Activated CD4-positive, alpha-beta T cell treated with anti-CD3 and anti-CD28 coated beads for 36 hours (primary cell): ENCODE measurements at regions not wholly inside any gene's neighbourhood (a gene's known extent, or its start where the extent isn't known, plus 50 kb on each side); places are given as distances from the start of the nearest gene placed in this dataset.

Experiments
- ATAC-seq: fragments of 200-7000 bp; cut with Tn5 transposase; one replicate; pipeline ENCODE4 v1.10.0; 2021; ENCODE audit warnings: mild to moderate bottlenecking, moderate library complexity
- CTCF ChIA-PET: fragments of 350-600 bp; sonication (Branson Sonifier 250); formaldehyde crosslinking; loops from one replicate; lab custom pipeline; 2021; ENCODE audit warnings: antibody characterized with exemption; lab: Charles Lee
- POLR2A ChIA-PET: fragments of 350-600 bp; sonication (Branson Sonifier 250); formaldehyde crosslinking; loops from one replicate; lab custom pipeline; 2021; ENCODE audit warnings: antibody characterized with exemption, inconsistent platforms; lab: Charles Lee
- DNase-seq: peaks from one replicate; pipeline ENCODE4 v3.0.0-alpha.2; 2020
- H3K27ac Mint-ChIP-seq: one replicate; pipeline ENCODE4 v1.8.0; 2021; ENCODE audit warnings: mixed read lengths
- H3K27me3 Mint-ChIP-seq: one replicate; pipeline ENCODE4 v1.8.0; 2021; ENCODE audit warnings: mixed read lengths
- H3K36me3 Mint-ChIP-seq: one replicate; pipeline ENCODE4 v1.8.0; 2021; ENCODE audit warnings: low read depth, mixed read lengths
- H3K4me1 Mint-ChIP-seq: one replicate; pipeline ENCODE4 v1.8.0; 2021; ENCODE audit warnings: mixed read lengths
- H3K4me3 Mint-ChIP-seq: one replicate; pipeline ENCODE4 v1.8.0; 2021; ENCODE audit warnings: mild to moderate bottlenecking, moderate library complexity, mixed read lengths
- H3K9me3 Mint-ChIP-seq: one replicate; pipeline ENCODE4 v1.8.0; 2021; ENCODE audit warnings: low read depth, mixed read lengths
- intact Hi-C, 2 experiments: fragments of 100-400 bp; cut with DNase I in 1 of 2; cut with micrococcal nuclease in 1 of 2; formaldehyde crosslinking; loops; one replicate each; pipeline versions ENCODE4 v1.14.2 to v1.15.1; 2022 to 2024; cut with DNase I, micrococcal nuclease

- intact Hi-C loops: no loop called here
- no peak for ATAC-seq
- CTCF ChIA-PET: no interaction called here
These were observed 120.9 kb downstream of the ANKRD60 start for GRCh38 chr20:58107533-58107932.

GRCh38 chr20:58106143-58106750 lies 122.2 kb downstream of the ANKRD60 start:
- intact Hi-C loops: no loop called here
- no peak for ATAC-seq
- H3K4me3 Mint-ChIP-seq: no peak overlapping the region
- H3K4me1 Mint-ChIP-seq: peaks cover 4% of the 10 kb centered on the region
- no peak for DNase-seq
- CTCF ChIA-PET: interaction anchor here (0.5 kb wide), 1 partner anchor 487 kb away, joined by 3 read pairs; no protein-coding TSS in a partner anchor
- POLR2A ChIA-PET: no interaction called here
- no peaks in the 10 kb centered on the region for H3K9me3 Mint-ChIP-seq
- peaks cover 27% of the 10 kb centered on the region for H3K27me3 Mint-ChIP-seq
- H3K36me3 Mint-ChIP-seq: no peaks in the 10 kb centered on the region
- H3K27ac Mint-ChIP-seq: no peak overlapping the region

More at GRCh38 chr20:58107533-58107932, 120.9 kb downstream of the ANKRD60 start:
- POLR2A ChIA-PET: no interaction called here
- Mint-ChIP-seq H3K4me1 (peaks cover 3% of the 10 kb centered on the region), H3K27me3 (peaks cover 27% of the 10 kb centered on the region), H3K36me3 (no peaks in the 10 kb centered on the region), H3K27ac (no peak overlapping the region), H3K4me3 (no peak overlapping the region), H3K9me3 (no peaks in the 10 kb centered on the region)
- DNase-seq: no peak

GRCh38 chr20:58103961-58104360 lies 124.5 kb downstream of the ANKRD60 start:
- Mint-ChIP-seq H3K4me1 (peaks cover 4% of the 10 kb centered on the region), H3K27me3 (peaks cover 32% of the 10 kb centered on the region), H3K9me3 (no peaks in the 10 kb centered on the region), H3K4me3 (no peak overlapping the region), H3K36me3 (no peaks in the 10 kb centered on the region), H3K27ac (no peak overlapping the region)
- DNase-seq (no peak), ATAC-seq (no peak)
- intact Hi-C loops: no loop called here
- ChIA-PET POLR2A (interaction anchor here (0.6 kb wide), 1 partner anchor 346 kb away, joined by 4 read pairs; no protein-coding TSS in a partner anchor), CTCF (interaction anchor here (0.6 to 0.7 kb wide), 3 partner anchors 17 to 226 kb away, joined by 3 read pairs; no protein-coding TSS in a partner anchor)

GRCh38 chr20:58103517-58103904 lies 124.9 kb downstream of the ANKRD60 start:
- H3K27ac Mint-ChIP-seq: no peak overlapping the region
- ChIA-PET CTCF (no interaction called here), POLR2A (interaction anchor here (0.6 kb wide), 1 partner anchor 346 kb away, joined by 4 read pairs; no protein-coding TSS in a partner anchor)
- peaks cover 28% of the 10 kb centered on the region for H3K27me3 Mint-ChIP-seq
- H3K36me3 Mint-ChIP-seq: no peaks in the 10 kb centered on the region
- no peak overlapping the region for H3K4me3 Mint-ChIP-seq
- ATAC-seq: no peak
- intact Hi-C loops: no loop called here
- DNase-seq: no peak
- no peaks in the 10 kb centered on the region for H3K9me3 Mint-ChIP-seq
- peaks cover 4% of the 10 kb centered on the region for H3K4me1 Mint-ChIP-seq

- Mint-ChIP-seq H3K4me1 (peaks cover 4% of the 10 kb centered on the region), H3K36me3 (no peaks in the 10 kb centered on the region), H3K27me3 (peaks cover 26% of the 10 kb centered on the region), H3K4me3 (no peak overlapping the region), H3K9me3 (no peaks in the 10 kb centered on the region), H3K27ac (no peak overlapping the region)
- DNase-seq (peak; percentile 69), ATAC-seq (peak; percentile 93)
- intact Hi-C loops: no loop called here
- CTCF ChIA-PET: interaction anchor here (0.5 to 0.7 kb wide), 2 partner anchors 9 to 478 kb away, joined by 3 to 5 read pairs; no protein-coding TSS in a partner anchor
- POLR2A ChIA-PET: no interaction called here
These were observed 125.5 kb downstream of the ANKRD60 start for GRCh38 chr20:58102744-58103516.

GRCh38 chr20:58102261-58102660 lies 126.2 kb downstream of the ANKRD60 start:
- ATAC-seq (no peak), DNase-seq (no peak)
- peaks cover 4% of the 10 kb centered on the region for H3K4me1 Mint-ChIP-seq
- no peaks in the 10 kb centered on the region for H3K36me3 Mint-ChIP-seq
- ChIA-PET CTCF (interaction anchor here (0.5 to 0.8 kb wide), 3 partner anchors 9 to 478 kb away, joined by 3 to 5 read pairs (median 3); no protein-coding TSS in a partner anchor), POLR2A (no interaction called here)
- intact Hi-C loops: no loop called here
- H3K27ac Mint-ChIP-seq: no peak overlapping the region
- H3K9me3 Mint-ChIP-seq: no peaks in the 10 kb centered on the region
- peaks cover 24% of the 10 kb centered on the region for H3K27me3 Mint-ChIP-seq
- H3K4me3 Mint-ChIP-seq: no peak overlapping the region

- intact Hi-C loops: no loop called here
- ChIA-PET POLR2A (no interaction called here), CTCF (interaction anchor here (0.7 kb wide), 1 partner anchor 109 kb away, joined by 3 read pairs; no protein-coding TSS in a partner anchor)
- H3K4me1 Mint-ChIP-seq: peaks cover 4% of the 10 kb centered on the region
- H3K36me3 Mint-ChIP-seq: no peaks in the 10 kb centered on the region
- ATAC-seq: no peak
- H3K27ac Mint-ChIP-seq: no peak overlapping the region
- no peak for DNase-seq
- no peak overlapping the region for H3K4me3 Mint-ChIP-seq
- H3K27me3 Mint-ChIP-seq: peaks cover 22% of the 10 kb centered on the region
- H3K9me3 Mint-ChIP-seq: no peaks in the 10 kb centered on the region
These were observed 127.6 kb downstream of the ANKRD60 start for GRCh38 chr20:58100731-58101356.

GRCh38 chr20:58099956-58100730 lies 128.3 kb downstream of the ANKRD60 start:
- H3K27ac Mint-ChIP-seq: no peak overlapping the region
- H3K4me1 Mint-ChIP-seq: peaks cover 4% of the 10 kb centered on the region
- intact Hi-C loops: no loop called here
- peaks cover 19% of the 10 kb centered on the region for H3K27me3 Mint-ChIP-seq
- H3K9me3 Mint-ChIP-seq: no peaks in the 10 kb centered on the region
- ATAC-seq: no peak
- H3K4me3 Mint-ChIP-seq: no peak overlapping the region
- H3K36me3 Mint-ChIP-seq: no peaks in the 10 kb centered on the region
- no peak for DNase-seq
- ChIA-PET CTCF (no interaction called here), POLR2A (no interaction called here)

GRCh38 chr20:58099291-58099935 lies 129.0 kb downstream of the ANKRD60 start:
- ChIA-PET CTCF (no interaction called here), POLR2A (no interaction called here)
- Mint-ChIP-seq H3K27me3 (peaks cover 17% of the 10 kb centered on the region), H3K4me1 (peaks cover 4% of the 10 kb centered on the region), H3K9me3 (no peaks in the 10 kb centered on the region), H3K27ac (no peak overlapping the region), H3K4me3 (no peak overlapping the region), H3K36me3 (no peaks in the 10 kb centered on the region)
- ATAC-seq (no peak), DNase-seq (no peak)
- intact Hi-C loops: no loop called here

GRCh38 chr20:58098571-58098970 lies 129.9 kb downstream of the ANKRD60 start:
- peaks cover 4% of the 10 kb centered on the region for H3K4me1 Mint-ChIP-seq
- CTCF ChIA-PET: no interaction called here
- H3K4me3 Mint-ChIP-seq: no peak overlapping the region
- POLR2A ChIA-PET: no interaction called here
- intact Hi-C loops: no loop called here
- no peaks in the 10 kb centered on the region for H3K36me3 Mint-ChIP-seq
- no peaks in the 10 kb centered on the region for H3K9me3 Mint-ChIP-seq
- ATAC-seq (no peak), DNase-seq (no peak)
- H3K27ac Mint-ChIP-seq: no peak overlapping the region
- peaks cover 17% of the 10 kb centered on the region for H3K27me3 Mint-ChIP-seq
